Immature natural killer cell (primary cell): ENCODE measurements at regions not wholly inside any gene's neighbourhood (a gene's known extent, or its start where the extent isn't known, plus 50 kb on each side); places are given as distances from the start of the nearest gene placed in this dataset.

Experiments
- DNase-seq, 3 donors: peaks; one replicate each; pipeline ENCODE4 v3.0.0; 2022; ENCODE audit warnings: mixed read lengths in 1 of 3
- H3K27ac Mint-ChIP-seq, 6 donors: one replicate each; pipeline ENCODE4 v1.8.0; 2020; ENCODE audit warnings: mixed read lengths in 6 of 6, mild to moderate bottlenecking in 5 of 6, inconsistent platforms in 4 of 6, moderate library complexity in 3 of 6
- H3K27me3 Mint-ChIP-seq, 3 donors: one replicate each; pipeline ENCODE4 v1.8.0; 2020 to 2021; ENCODE audit warnings: low read depth in 3 of 3, mild to moderate bottlenecking in 3 of 3, mixed read lengths in 3 of 3, moderate library complexity in 3 of 3, inconsistent platforms in 1 of 3
- H3K36me3 Mint-ChIP-seq, 3 donors: one replicate each; pipeline ENCODE4 v1.8.0; 2020; ENCODE audit warnings: mixed read lengths in 3 of 3, inconsistent platforms in 2 of 3, mild to moderate bottlenecking in 2 of 3
- H3K4me1 Mint-ChIP-seq, 2 donors: one replicate each; pipeline ENCODE4 v1.8.0; 2020; ENCODE audit warnings: inconsistent platforms in 2 of 2, mild to moderate bottlenecking in 2 of 2, mixed read lengths in 2 of 2, moderate library complexity in 1 of 2
- H3K4me3 Mint-ChIP-seq, 5 donors: one replicate each; pipeline ENCODE4 v1.8.0; 2020; ENCODE audit warnings: mild to moderate bottlenecking in 5 of 5, mixed read lengths in 5 of 5, inconsistent platforms in 3 of 5, moderate library complexity in 3 of 5
- H3K9me3 Mint-ChIP-seq, 6 donors: one replicate each; pipeline ENCODE4 v1.8.0; 2020; ENCODE audit warnings: mild to moderate bottlenecking in 6 of 6, mixed read lengths in 6 of 6, inconsistent platforms in 4 of 6, moderate library complexity in 3 of 6

DNA sequence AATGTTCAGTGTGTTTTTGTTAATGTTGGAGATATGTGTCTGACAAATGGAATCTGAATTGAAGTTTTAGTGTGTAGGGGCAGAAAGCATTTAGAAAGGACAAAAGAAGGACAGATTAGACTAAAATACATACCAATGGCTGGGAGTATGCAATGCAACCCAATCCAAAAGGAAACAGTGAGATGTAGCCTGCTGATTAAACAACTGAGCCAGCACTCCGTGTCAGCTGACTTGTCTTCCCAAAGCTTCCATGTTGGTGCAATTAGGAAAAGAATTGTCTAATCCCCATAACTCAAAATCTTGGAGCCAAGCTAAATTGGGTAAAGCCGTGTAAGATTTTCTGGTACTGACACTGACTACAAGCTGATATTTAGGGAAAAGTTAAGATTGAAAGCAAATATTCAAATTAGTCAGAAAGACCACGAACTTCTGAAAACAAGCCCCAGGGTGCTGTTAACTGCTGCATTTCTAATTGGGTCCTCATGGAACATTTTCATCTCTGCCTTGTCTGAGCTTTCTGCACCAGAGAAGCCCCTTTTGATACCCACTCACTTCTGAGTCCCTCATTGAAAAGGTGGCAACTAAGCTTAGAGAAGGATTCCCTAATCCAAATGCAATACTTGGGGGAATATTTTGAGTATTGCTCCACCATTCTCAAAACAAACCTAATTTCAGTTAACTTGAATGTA, 109.1 kb downstream of the DAD1 start:
- peaks cover 98 to 100% of the 10 kb centered on the region in 2 donors for H3K4me1 Mint-ChIP-seq
- peak overlapping the region; percentile 94 to 99 (median 98) for H3K27ac Mint-ChIP-seq
- peak overlapping the region; percentile 66 to 93 (median 80) for H3K4me3 Mint-ChIP-seq
- no peaks in the 10 kb centered on the region for H3K9me3 Mint-ChIP-seq
- H3K27me3 Mint-ChIP-seq: peaks cover 0 to 6% (median 2%) of the 10 kb centered on the region in 3 donors
- H3K36me3 Mint-ChIP-seq: peaks cover 0 to 6% (median 5%) of the 10 kb centered on the region in 3 donors
- no peak for DNase-seq

DNA sequence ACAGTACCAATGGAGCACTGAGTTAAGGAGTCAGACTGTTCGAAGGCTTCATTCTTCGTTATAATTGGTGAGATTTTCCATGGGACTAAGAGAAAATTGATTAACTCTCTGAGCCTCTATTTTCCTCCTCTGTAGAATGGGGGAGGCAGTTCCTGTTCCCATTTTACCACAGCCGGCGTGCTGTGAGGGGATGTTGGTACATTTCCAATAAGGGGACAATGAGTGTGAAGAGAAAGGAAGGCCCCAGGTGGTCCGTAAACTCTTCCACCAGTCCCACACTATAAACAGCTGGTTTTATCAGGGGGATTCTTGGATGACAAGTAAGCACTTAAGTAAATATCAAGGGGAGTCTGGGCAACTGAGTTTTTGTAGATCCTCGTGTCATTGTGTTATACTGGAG, 109.9 kb downstream of the DAD1 start:
- H3K36me3 Mint-ChIP-seq: peaks cover 0 to 9% (median 6%) of the 10 kb centered on the region in 3 donors
- peaks cover 98 to 100% of the 10 kb centered on the region in 2 donors for H3K4me1 Mint-ChIP-seq
- H3K9me3 Mint-ChIP-seq: no peaks in the 10 kb centered on the region
- peaks cover 0 to 3% (median 2%) of the 10 kb centered on the region in 3 donors for H3K27me3 Mint-ChIP-seq
- H3K4me3 Mint-ChIP-seq: peak overlapping the region; percentile 66 to 93 (median 80)
- peak overlapping the region; percentile 94 to 99 (median 98) for H3K27ac Mint-ChIP-seq
- no peak for DNase-seq

- Mint-ChIP-seq H3K27me3 (peaks cover 0 to 2% (median 2%) of the 10 kb centered on the region in 3 donors), H3K4me1 (peaks cover 98 to 100% of the 10 kb centered on the region in 2 donors), H3K36me3 (peaks cover 0 to 9% (median 6%) of the 10 kb centered on the region in 3 donors), H3K27ac (peak overlapping the region; percentile 94 to 99 (median 98)), H3K4me3 (peak overlapping the region in 4 of 5 donors; percentile 66 to 93 (median 82)), H3K9me3 (no peaks in the 10 kb centered on the region)
- DNase-seq: no peak
Measured at GRCh38 chr14:22478670-22479069, 110.4 kb downstream of the DAD1 start.

DNA sequence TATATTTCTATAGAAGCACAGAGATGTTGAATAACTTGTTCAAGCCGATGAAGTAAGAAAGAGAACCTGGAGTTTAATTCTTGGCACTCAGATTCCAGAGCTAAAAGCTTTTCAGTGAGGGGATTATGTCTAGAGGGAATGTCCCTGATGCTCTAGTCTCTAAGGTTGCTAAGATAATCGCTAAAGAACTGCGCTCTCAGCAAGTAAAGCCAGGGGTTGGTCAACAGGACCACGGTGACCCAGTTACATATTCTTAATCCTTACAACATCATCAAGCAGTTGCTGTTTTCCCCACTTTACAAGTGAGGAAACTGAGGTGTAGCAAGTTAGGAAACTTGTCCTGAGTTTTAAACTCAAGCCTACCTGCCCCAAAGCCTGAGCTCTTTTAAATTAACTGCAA, 110.8 kb downstream of the DAD1 start:
- H3K9me3 Mint-ChIP-seq: no peaks in the 10 kb centered on the region
- peaks cover 0 to 9% (median 6%) of the 10 kb centered on the region in 3 donors for H3K36me3 Mint-ChIP-seq
- H3K4me1 Mint-ChIP-seq: peaks cover 98 to 100% of the 10 kb centered on the region in 2 donors
- peak overlapping the region; percentile 94 to 99 (median 98) for H3K27ac Mint-ChIP-seq
- H3K27me3 Mint-ChIP-seq: peaks cover 0 to 2% (median 2%) of the 10 kb centered on the region in 3 donors
- H3K4me3 Mint-ChIP-seq: peak overlapping the region in 3 of 5 donors; percentile 79 to 93 (median 85)
- DNase-seq: no peak

DNA sequence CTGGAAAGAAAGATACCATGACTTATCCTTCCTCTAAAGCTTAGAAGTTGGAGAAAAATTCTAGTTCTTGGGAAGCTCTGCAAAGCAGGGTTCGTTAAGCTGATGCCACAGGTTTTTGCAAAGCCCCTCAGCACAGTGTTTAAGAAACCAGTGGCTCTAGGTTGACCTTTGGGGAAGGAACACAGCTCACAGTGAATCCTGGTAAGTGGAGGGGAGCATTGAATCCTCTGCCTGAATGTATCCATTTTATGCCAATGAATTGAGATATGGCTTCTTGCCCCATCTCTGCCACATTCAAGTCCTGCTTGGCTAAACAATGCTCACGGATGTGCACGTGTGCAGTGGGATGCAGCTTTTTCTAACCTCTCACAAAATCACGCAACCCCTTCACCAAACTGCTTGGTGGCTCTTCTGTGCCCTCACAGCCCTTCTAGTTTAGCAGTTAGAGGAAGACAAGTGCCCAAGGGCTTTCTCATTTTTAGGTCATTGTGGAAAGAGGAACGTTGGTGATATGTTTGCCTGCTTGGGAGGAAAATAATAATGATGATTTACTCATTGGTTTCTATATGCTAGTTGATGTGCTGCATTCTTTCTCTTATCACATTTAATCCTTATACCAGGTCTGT, 111.3 kb downstream of the DAD1 start:
- Mint-ChIP-seq H3K9me3 (no peaks in the 10 kb centered on the region), H3K4me1 (peaks cover 98 to 100% of the 10 kb centered on the region in 2 donors), H3K27ac (peak overlapping the region; percentile 94 to 99 (median 98)), H3K36me3 (peaks cover 0 to 9% (median 6%) of the 10 kb centered on the region in 3 donors), H3K27me3 (peaks cover 0 to 2% (median 2%) of the 10 kb centered on the region in 3 donors), H3K4me3 (peak overlapping the region; percentile 74 to 93 (median 85))
- no peak for DNase-seq

GRCh38 chr14:22476887-22477286, 112.1 kb downstream of the DAD1 start:
- Mint-ChIP-seq H3K4me1 (peaks cover 99 to 100% of the 10 kb centered on the region in 2 donors), H3K27ac (peak overlapping the region; percentile 94 to 99 (median 98)), H3K9me3 (no peaks in the 10 kb centered on the region), H3K36me3 (peaks cover 0 to 9% (median 4%) of the 10 kb centered on the region in 3 donors), H3K4me3 (peak overlapping the region; percentile 74 to 93 (median 85)), H3K27me3 (peaks cover 0 to 2% (median 2%) of the 10 kb centered on the region in 3 donors)
- DNase-seq: no peak

- peaks cover 0 to 9% (median 0%) of the 10 kb centered on the region in 3 donors for H3K36me3 Mint-ChIP-seq
- peaks cover 99 to 100% of the 10 kb centered on the region in 2 donors for H3K4me1 Mint-ChIP-seq
- DNase-seq: no peak
- no peaks in the 10 kb centered on the region for H3K9me3 Mint-ChIP-seq
- H3K27ac Mint-ChIP-seq: peak overlapping the region; percentile 94 to 99 (median 98)
- H3K27me3 Mint-ChIP-seq: peaks cover 0 to 2% (median 0%) of the 10 kb centered on the region in 3 donors
- H3K4me3 Mint-ChIP-seq: peak overlapping the region; percentile 74 to 93 (median 85)
Measured at GRCh38 chr14:22476005-22476751, 112.8 kb downstream of the DAD1 start.

- H3K27me3 Mint-ChIP-seq: peaks cover 0 to 2% (median 0%) of the 10 kb centered on the region in 3 donors
- peaks cover 0 to 4% (median 0%) of the 10 kb centered on the region in 3 donors for H3K36me3 Mint-ChIP-seq
- H3K4me3 Mint-ChIP-seq: peak overlapping the region; percentile 74 to 93 (median 85)
- peak overlapping the region; percentile 94 to 99 (median 98) for H3K27ac Mint-ChIP-seq
- no peak for DNase-seq
- peaks cover 99 to 100% of the 10 kb centered on the region in 2 donors for H3K4me1 Mint-ChIP-seq
- H3K9me3 Mint-ChIP-seq: no peaks in the 10 kb centered on the region
Measured at GRCh38 chr14:22475381-22475780, 113.6 kb downstream of the DAD1 start.

DNA sequence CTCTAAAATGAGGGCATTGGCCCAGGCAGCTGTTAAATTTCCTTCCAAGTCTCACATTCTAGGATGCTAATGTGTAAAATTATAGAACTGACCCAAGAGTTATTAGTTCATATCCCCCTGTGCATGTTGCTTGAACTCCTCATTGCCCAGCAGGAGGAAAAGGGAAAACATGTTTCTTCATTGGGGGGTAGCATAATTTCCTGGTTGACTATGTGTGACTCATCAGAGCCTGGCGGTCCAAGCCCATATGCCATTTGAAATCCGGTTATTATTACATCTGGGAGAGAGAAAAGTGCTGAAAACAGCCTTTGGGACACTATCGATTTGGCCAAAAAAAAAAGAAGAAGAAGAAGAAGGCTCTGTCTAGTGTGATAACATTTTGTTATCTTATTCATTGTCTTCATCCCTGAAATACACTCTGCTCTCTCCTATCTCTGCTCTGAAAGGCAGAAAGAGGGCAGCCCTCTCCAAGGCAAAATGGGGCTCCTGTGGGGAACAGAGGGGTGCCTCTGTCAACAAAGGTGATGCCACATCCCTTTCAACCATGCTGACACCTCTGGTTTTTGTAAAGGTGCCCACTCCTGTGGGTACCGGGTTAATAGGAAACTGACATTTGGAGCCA, 114.2 kb downstream of the DAD1 start:
- DNase-seq: no peak
- peaks cover 99 to 100% of the 10 kb centered on the region in 2 donors for H3K4me1 Mint-ChIP-seq
- H3K27me3 Mint-ChIP-seq: peaks cover 0 to 2% (median 0%) of the 10 kb centered on the region in 3 donors
- no peaks in the 10 kb centered on the region for H3K9me3 Mint-ChIP-seq
- peak overlapping the region; percentile 94 to 99 (median 98) for H3K27ac Mint-ChIP-seq
- H3K36me3 Mint-ChIP-seq: peaks cover 0 to 4% (median 0%) of the 10 kb centered on the region in 3 donors
- H3K4me3 Mint-ChIP-seq: peak overlapping the region; percentile 74 to 93 (median 85)

DNA sequence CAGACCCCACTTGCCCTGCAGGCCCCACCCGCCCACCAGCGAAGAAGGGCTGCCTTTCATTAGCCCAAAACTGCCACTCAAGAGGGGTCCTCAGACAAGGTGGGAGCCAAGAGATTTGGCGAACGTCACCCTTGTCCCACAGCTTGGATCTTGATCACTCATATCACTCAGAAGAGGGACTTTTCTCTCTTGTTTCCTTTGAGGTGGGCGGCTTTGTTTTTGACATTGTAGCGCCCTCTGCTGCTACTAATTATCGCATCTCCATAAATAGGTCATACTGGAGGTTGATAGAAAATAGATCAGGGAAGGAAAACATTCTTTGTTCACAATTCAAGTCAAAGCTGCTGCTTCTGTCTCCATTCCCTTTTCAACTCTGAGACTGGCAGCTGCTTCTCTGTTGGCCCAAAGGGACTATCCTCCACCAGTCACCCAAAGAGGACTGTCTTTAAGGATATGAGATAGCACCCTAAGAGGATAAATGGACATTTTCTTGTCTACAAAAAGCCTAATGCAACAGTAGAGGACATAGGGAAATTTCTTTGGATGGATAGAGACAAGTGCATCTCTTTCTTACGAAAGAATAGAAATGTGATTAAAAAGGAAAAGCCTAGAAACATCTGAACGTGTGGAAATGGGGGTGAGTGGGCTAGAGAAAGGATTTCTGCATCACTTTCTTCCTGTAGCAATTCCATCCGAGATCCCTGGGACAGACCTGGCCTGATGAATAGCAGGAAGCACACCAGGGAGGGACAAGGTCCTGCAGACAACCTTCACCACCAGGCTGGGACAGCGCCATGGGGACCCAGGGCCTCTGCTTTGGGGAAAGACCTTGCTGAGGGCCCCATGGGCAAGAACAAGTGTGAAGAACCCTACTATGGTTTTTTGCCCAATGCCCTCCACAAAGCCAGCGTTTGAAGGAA, 115.8 kb downstream of the DAD1 start:
- H3K27ac Mint-ChIP-seq: peak overlapping the region; percentile 94 to 99 (median 98)
- peak; percentile 76 to 79 (median 77) for DNase-seq
- H3K4me3 Mint-ChIP-seq: peak overlapping the region; percentile 74 to 93 (median 85)
- H3K9me3 Mint-ChIP-seq: no peaks in the 10 kb centered on the region
- H3K36me3 Mint-ChIP-seq: peaks cover 0 to 6% (median 4%) of the 10 kb centered on the region in 3 donors
- H3K4me1 Mint-ChIP-seq: peaks cover 99 to 100% of the 10 kb centered on the region in 2 donors
- peaks cover 0 to 4% (median 0%) of the 10 kb centered on the region in 3 donors for H3K27me3 Mint-ChIP-seq

DNA sequence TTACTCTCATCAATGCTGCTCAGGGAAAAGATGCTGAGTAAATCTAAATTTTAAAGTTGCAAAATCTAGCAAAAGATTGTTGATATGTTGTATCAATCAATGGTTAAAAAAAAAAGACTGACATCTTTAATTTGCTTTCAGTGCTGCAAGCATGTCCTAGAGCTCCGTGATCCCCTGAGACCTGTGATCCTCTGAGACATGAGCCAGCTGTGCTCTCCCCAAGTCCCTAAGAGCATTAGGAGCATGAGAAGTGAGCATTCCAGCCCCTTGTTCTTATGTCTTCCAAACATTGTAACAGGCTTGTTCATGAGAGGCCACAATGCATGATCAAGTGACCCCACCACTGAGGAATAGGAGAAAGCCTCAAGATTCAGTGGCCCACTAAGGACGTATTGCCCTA, 116.6 kb downstream of the DAD1 start:
- H3K4me1 Mint-ChIP-seq: peaks cover 98 to 100% of the 10 kb centered on the region in 2 donors

GRCh38 chr14:22471545-22472121, 117.4 kb downstream of the DAD1 start:
- peaks cover 98 to 100% of the 10 kb centered on the region in 2 donors for H3K4me1 Mint-ChIP-seq
- no peaks in the 10 kb centered on the region for H3K9me3 Mint-ChIP-seq
- H3K4me3 Mint-ChIP-seq: peak overlapping the region in 4 of 5 donors; percentile 19 to 62 (median 46)
- peaks cover 4 to 14% (median 6%) of the 10 kb centered on the region in 3 donors for H3K36me3 Mint-ChIP-seq
- peak in 2 of 3 donors; percentile 44 to 51 for DNase-seq
- H3K27ac Mint-ChIP-seq: peak overlapping the region; percentile 94 to 99 (median 98)
- peaks cover 0 to 4% (median 0%) of the 10 kb centered on the region in 3 donors for H3K27me3 Mint-ChIP-seq

More for the DNA sequence above, 116.6 kb downstream of the DAD1 start:
- no peak for DNase-seq
- Mint-ChIP-seq H3K9me3 (no peaks in the 10 kb centered on the region), H3K4me3 (peak overlapping the region in 4 of 5 donors; percentile 11 to 93 (median 86)), H3K27ac (peak overlapping the region; percentile 94 to 99 (median 98)), H3K27me3 (peaks cover 0 to 4% (median 0%) of the 10 kb centered on the region in 3 donors), H3K36me3 (peaks cover 4 to 6% (median 5%) of the 10 kb centered on the region in 3 donors)
